Panc1 (cell line): ENCODE measurements at regions not wholly inside any gene's neighbourhood (a gene's known extent, or its start where the extent isn't known, plus 50 kb on each side); places are given as distances from the start of the nearest gene placed in this dataset.
"Not testable (repeated sequence)": the region's sequence is repeated elsewhere in the genome, so short reads cannot be mapped to it uniquely, and the experiment has no call there.

ENCODE experiments used
- ATAC-seq: fragments of 200-7000 bp; cut with Tn5 transposase; 2 replicates; pipeline ENCODE4 v1.9.1; 2020; ENCODE audit warnings: mild to moderate bottlenecking, moderate library complexity
- BruUV-seq: library from RNA; stranded (reverse); fragments of 400-500 nt; replicated peaks from 2 replicates; lab custom pipeline; 2021; lab: Mats Ljungman, UMichigan
- CTCF ChIA-PET: fragments of 300-600 bp; sonication (Branson Sonifier 250); formaldehyde crosslinking; loops from one replicate; lab custom pipeline; 2022; ENCODE audit warnings: antibody characterized with exemption; lab: Charles Lee
- POLR2A ChIA-PET: fragments of 300-600 bp; sonication (Branson Sonifier 250); formaldehyde crosslinking; loops from one replicate; lab custom pipeline; 2022; ENCODE audit warnings: antibody characterized with exemption; lab: Charles Lee
- DNase-seq: peaks from one replicate; pipeline ENCODE4 v3.0.0-alpha.2; 2010; ENCODE audit warnings: low read depth, low spot score
- H3K27ac ChIP-seq: 2 replicates; pipeline ENCODE4 v1.5.1; 2011; ENCODE audit warnings: mild to moderate bottlenecking, low read length, inconsistent platforms
- H3K27me3 ChIP-seq: fragments of 200-500 bp; sonication (Bioruptor generic); 2 replicates; pipeline ENCODE4 v1.6.0; 2014; ENCODE audit warnings: low read length, inconsistent platforms; ENCODE audit not compliant: control insufficient read depth, insufficient read depth
- H3K36me3 ChIP-seq: fragments of 200-500 bp; sonication (Bioruptor generic); 2 replicates; pipeline ENCODE4 v1.5.1; 2014; ENCODE audit warnings: inconsistent platforms, mild to moderate bottlenecking, low read length, moderate library complexity; ENCODE audit not compliant: control insufficient read depth, insufficient read depth
- H3K4me1 ChIP-seq: 2 replicates; pipeline ENCODE4 v1.5.1; 2011; ENCODE audit warnings: inconsistent platforms, mild to moderate bottlenecking, low read length, moderate library complexity; ENCODE audit not compliant: control insufficient read depth, insufficient read depth
- H3K4me3 ChIP-seq, 2 experiments: 2 replicates each; pipeline ENCODE4 v1.5.1; 2011 to 2012; ENCODE audit warnings: low read depth in 2 of 2, low read length in 2 of 2, mild to moderate bottlenecking in 2 of 2, inconsistent platforms in 1 of 2, moderate library complexity in 1 of 2
- H3K9me3 ChIP-seq: fragments of 200-500 bp; sonication (Bioruptor generic); 2 replicates; pipeline ENCODE4 v1.5.1; 2014; ENCODE audit warnings: low read depth, mild to moderate bottlenecking, inconsistent platforms, low read length, moderate library complexity; ENCODE audit not compliant: control insufficient read depth, insufficient read depth
- in situ Hi-C: cut with HindIII; loops from 2 replicates; pipeline ENCODE4 v1.10.0; 2016; ENCODE audit warnings: low sequenced_read_pairs, low pct_unique_long_range_greater_than_20kb
- intact Hi-C: fragments of 100-400 bp; cut with micrococcal nuclease; formaldehyde crosslinking; loops from one replicate; pipeline ENCODE4 v1.10.0; 2022; ENCODE audit not compliant: unreplicated experiment

DNA sequence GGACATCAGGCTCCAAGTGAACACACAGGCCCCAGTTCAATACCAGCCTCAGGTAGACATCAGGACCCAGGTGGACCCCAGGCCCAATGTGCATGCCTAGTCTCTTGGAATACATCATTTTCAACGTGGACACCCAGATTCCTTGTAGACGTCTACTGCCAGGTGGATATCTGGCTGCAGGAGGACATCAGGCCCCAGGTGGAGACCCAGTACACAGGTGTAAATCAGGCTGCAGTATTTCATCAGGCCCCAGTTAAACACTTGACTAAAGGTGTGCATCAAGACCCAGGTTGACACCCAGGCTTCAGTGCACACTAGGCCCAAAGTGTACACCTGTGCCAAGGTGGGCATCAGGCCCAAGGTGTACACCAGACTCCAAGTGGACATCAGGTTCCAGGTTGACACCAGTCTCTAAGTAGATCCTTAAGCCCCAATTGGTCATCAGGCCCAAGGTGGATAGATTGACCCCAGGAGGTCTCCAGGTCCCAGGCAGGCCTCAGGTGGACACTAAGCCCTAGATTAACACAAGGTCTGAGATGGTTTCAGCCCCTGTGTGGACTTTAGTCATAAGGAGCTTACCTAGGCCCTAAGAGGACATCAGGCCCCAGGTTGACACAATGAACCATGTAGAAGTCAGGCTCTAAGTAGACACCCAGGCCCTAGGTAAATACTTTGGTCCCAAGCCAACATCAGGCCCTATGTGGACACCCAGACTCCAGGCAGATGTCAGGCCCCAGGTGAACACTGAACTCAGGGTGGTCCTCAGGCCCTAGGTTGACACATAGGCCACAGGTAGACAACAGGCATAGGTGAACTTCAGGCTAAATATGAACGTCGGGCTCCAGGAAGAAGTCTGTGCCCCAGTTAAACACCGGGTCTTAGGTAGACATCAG lies 1489.7 kb upstream of the TPTE start:
- POLR2A ChIA-PET, H3K27me3 ChIP-seq, CTCF ChIA-PET, ATAC-seq, H3K4me3 ChIP-seq, in situ Hi-C loops, H3K9me3 ChIP-seq, intact Hi-C loops, H3K27ac ChIP-seq, H3K4me1 ChIP-seq, BruUV-seq, DNase-seq, H3K36me3 ChIP-seq: not testable (repeated sequence)

DNA sequence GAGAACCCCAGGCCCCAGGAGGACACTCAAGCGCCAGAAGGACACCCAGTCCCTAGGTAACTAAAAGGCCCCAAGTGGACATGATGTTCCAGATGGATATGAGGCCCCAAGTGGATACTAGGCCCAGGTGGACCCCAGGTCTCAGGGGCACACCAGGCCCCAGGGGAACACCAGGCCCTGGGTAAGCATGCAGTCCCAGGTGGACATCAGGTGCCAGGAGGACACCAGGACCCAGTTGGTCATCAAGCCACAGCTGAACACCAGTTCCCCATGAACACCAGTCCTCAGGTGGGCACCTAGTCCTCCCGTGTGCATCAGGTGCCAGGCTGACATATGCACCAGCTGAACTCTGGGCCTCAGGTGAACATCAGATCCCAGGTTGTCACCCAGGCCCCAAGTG lies 1488.8 kb upstream of the TPTE start:
- in situ Hi-C loops, H3K9me3 ChIP-seq, H3K27ac ChIP-seq, POLR2A ChIA-PET, H3K27me3 ChIP-seq, BruUV-seq, H3K36me3 ChIP-seq, intact Hi-C loops, H3K4me3 ChIP-seq, ATAC-seq, H3K4me1 ChIP-seq, DNase-seq, CTCF ChIA-PET: not testable (repeated sequence)

DNA sequence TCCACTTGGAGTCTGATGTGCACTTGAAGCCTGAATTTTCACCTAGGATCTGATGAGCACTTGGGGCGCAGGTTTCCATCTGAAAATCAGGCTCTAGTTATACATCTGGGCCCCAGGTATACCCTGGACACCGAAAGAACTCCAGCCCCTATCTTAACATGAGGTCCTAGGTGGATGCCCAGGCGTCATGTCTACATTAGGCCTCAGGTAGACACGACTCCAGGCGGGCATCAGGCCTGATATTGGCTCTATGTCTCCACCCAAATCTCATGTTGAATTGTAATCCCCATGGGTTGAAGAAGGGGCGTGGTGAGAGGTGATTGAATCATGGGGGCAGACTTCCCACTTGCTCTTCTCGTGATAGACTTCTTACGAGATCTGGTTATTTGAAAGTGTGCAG lies 1488.1 kb upstream of the TPTE start:
- CTCF ChIA-PET, H3K27me3 ChIP-seq, H3K36me3 ChIP-seq, H3K9me3 ChIP-seq, H3K27ac ChIP-seq, H3K4me1 ChIP-seq, ATAC-seq, POLR2A ChIA-PET, intact Hi-C loops, in situ Hi-C loops, DNase-seq, H3K4me3 ChIP-seq, BruUV-seq: not testable (repeated sequence)

- intact Hi-C loops, DNase-seq, CTCF ChIA-PET, H3K4me3 ChIP-seq, H3K27ac ChIP-seq, BruUV-seq, in situ Hi-C loops, H3K36me3 ChIP-seq, H3K9me3 ChIP-seq, H3K27me3 ChIP-seq, ATAC-seq, POLR2A ChIA-PET, H3K4me1 ChIP-seq: not testable (repeated sequence)
Observed at GRCh38 chr21:9034491-9035200, 1486.7 kb upstream of the TPTE start.

GRCh38 chr21:9035225-9035624 lies 1486.2 kb upstream of the TPTE start:
- intact Hi-C loops, H3K27me3 ChIP-seq, BruUV-seq, H3K4me1 ChIP-seq, H3K36me3 ChIP-seq, H3K27ac ChIP-seq, POLR2A ChIA-PET, DNase-seq, ATAC-seq, CTCF ChIA-PET, H3K9me3 ChIP-seq, in situ Hi-C loops, H3K4me3 ChIP-seq: not testable (repeated sequence)

DNA sequence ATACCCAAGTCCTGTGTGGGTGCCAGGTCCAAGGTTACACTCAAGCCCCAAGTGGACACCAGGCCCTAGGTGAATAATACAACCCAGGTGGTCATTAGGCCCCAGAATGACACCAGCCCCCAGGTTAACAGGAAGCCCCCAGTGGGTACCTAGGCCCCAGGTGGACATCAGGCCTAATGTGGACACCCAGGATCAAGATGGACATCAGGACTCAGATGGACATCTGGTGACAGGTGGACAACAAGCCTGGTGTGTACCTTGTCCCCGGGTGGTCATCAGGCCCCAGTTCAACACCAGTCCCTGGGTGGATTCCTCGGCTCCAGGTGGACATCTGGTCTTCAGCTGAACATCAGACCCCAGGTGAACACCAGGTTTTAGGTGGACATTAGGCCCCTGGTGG lies 1485.4 kb upstream of the TPTE start:
- H3K4me1 ChIP-seq, POLR2A ChIA-PET, BruUV-seq, CTCF ChIA-PET, H3K27me3 ChIP-seq, in situ Hi-C loops, H3K9me3 ChIP-seq, ATAC-seq, H3K36me3 ChIP-seq, H3K4me3 ChIP-seq, intact Hi-C loops, DNase-seq, H3K27ac ChIP-seq: not testable (repeated sequence)

GRCh38 chr21:9036966-9037587 lies 1484.3 kb upstream of the TPTE start:
- CTCF ChIA-PET, H3K36me3 ChIP-seq, H3K9me3 ChIP-seq, H3K27me3 ChIP-seq, intact Hi-C loops, ATAC-seq, BruUV-seq, DNase-seq, in situ Hi-C loops, POLR2A ChIA-PET, H3K4me3 ChIP-seq, H3K27ac ChIP-seq, H3K4me1 ChIP-seq: not testable (repeated sequence)
